HepG2 (cell line): ENCODE measurements at regions not wholly inside any gene's neighbourhood (a gene's known extent, or its start where the extent isn't known, plus 50 kb on each side); places are given as distances from the start of the nearest gene placed in this dataset.

Experiments used
- ATAC-seq: fragments of 200-7000 bp; cut with Tn5 transposase; 3 replicates; pipeline ENCODE4 v1.9.1; 2020; ENCODE audit warnings: mild to moderate bottlenecking, moderate library complexity
- BruUV-seq: library from RNA; stranded (reverse); fragments of 400-500 nt; replicated peaks from 2 replicates; lab custom pipeline; 2021; lab: Mats Ljungman, UMichigan
- CTCF ChIA-PET: fragments of 300-600 bp; formaldehyde crosslinking; extraction: SDS; loops from one replicate; lab custom pipeline; 2021; ENCODE audit warnings: low total read pairs, inconsistent platforms, low intra/inter-chr PET ratio; lab: Yijun Ruan, JAX
- POLR2A ChIA-PET: fragments of 350-600 bp; sonication (Branson Sonifier 250); formaldehyde crosslinking; loops from one replicate; lab custom pipeline; 2020; ENCODE audit warnings: antibody characterized with exemption, inconsistent platforms; lab: Yijun Ruan, JAX
- DNase-seq: peaks from one replicate; pipeline ENCODE4 v3.0.0-alpha.2; 2015; ENCODE audit warnings: low spot score
- FAIRE-seq: peaks from 3 replicates; lab custom pipeline; 2011; peaks lifted over from hg19 to GRCh38; lab: Jason Lieb, UNC
- H2AFZ ChIP-seq: one replicate; pipeline ENCODE4 v1.6.1; 2011; ENCODE audit warnings: low read length, inconsistent platforms
- H3K27ac ChIP-seq: fragments of 300-600 bp; 3 replicates; pipeline ENCODE4 v1.8.0; 2011; ENCODE audit warnings: mixed run types, mild to moderate bottlenecking, mixed read lengths, low read length, inconsistent platforms; ENCODE audit not compliant: insufficient read depth; ENCODE audit errors: extremely low read length
- H3K27me3 ChIP-seq, 2 experiments: fragments of 200-600 bp in 1 of 2; 2 replicates in 1 of 2; 3 replicates in 1 of 2; pipeline versions ENCODE4 v1.6.0 to v1.8.0; 2011; ENCODE audit warnings: low read length in 2 of 2, mild to moderate bottlenecking in 2 of 2, moderate library complexity in 2 of 2, inconsistent platforms in 1 of 2; ENCODE audit not compliant: insufficient read depth in 2 of 2, control insufficient read depth in 1 of 2
- H3K36me3 ChIP-seq, 2 experiments: fragments of 200-600 bp in 1 of 2; replicated peaks in 1 of 2; 2 replicates in 1 of 2; 3 replicates in 1 of 2; pipeline versions ENCODE4 v1.5.1 to v1.8.0; 2011; ENCODE audit warnings: low read length in 2 of 2, inconsistent platforms in 1 of 2; ENCODE audit not compliant: insufficient read depth in 2 of 2, control insufficient read depth in 1 of 2
- H3K4me1 ChIP-seq: 2 replicates; pipeline ENCODE4 v1.5.1; 2012; ENCODE audit warnings: low read length, inconsistent platforms; ENCODE audit not compliant: insufficient read depth
- H3K4me2 ChIP-seq: 2 replicates; pipeline ENCODE4 v1.6.0; 2011; ENCODE audit warnings: low read depth, low read length, inconsistent platforms
- H3K4me3 ChIP-seq, 3 experiments: fragments of 200-600 bp in 1 of 3; sonication (generic), shearing (Covaris generic) in 1 of 3; replicated peaks in 1 of 3; 2 replicates each; pipeline ENCODE4 v1.5.1; 2011 to 2016; ENCODE audit warnings: low read length in 3 of 3, inconsistent platforms in 2 of 3, low read depth in 2 of 3, mild to moderate bottlenecking in 2 of 3, control low read depth in 1 of 3, mixed read lengths in 1 of 3; ENCODE audit not compliant: insufficient read depth in 1 of 3
- H3K79me2 ChIP-seq: one replicate; pipeline ENCODE4 v1.6.1; 2011; ENCODE audit warnings: low read length, inconsistent platforms; ENCODE audit not compliant: insufficient read depth
- H3K9ac ChIP-seq: 2 replicates; pipeline ENCODE4 v1.6.0; 2011; ENCODE audit warnings: mild to moderate bottlenecking, low read depth, low read length, inconsistent platforms; ENCODE audit not compliant: insufficient read depth
- H3K9me3 ChIP-seq: 2 replicates; pipeline ENCODE4 v1.5.1; 2012; ENCODE audit warnings: mild to moderate bottlenecking, low read length
- H4K20me1 ChIP-seq: 2 replicates; pipeline ENCODE4 v1.6.0; 2011; ENCODE audit warnings: inconsistent platforms, mild to moderate bottlenecking, low read length, moderate library complexity; ENCODE audit not compliant: insufficient read depth
- HNRNPK ChIP-seq: fragments of 200-400 bp; formaldehyde crosslinking; IDR thresholded peaks from 2 replicates; pipeline ENCODE4 v1.6.1; 2018; ENCODE audit warnings: low read length, low read depth, moderate library complexity, mild to moderate bottlenecking; ENCODE audit not compliant: poor library complexity, severe bottlenecking
- PLRG1 ChIP-seq: fragments of 450-650 bp; conservative IDR thresholded peaks from 2 replicates; pipeline ENCODE4 v1.6.1; 2016
- ZNF720 ChIP-seq: sonication (generic); formaldehyde crosslinking; IDR thresholded peaks from 2 replicates; pipeline ENCODE4 v1.4.0; 2020; ENCODE audit warnings: missing genetic modification reagents
- ZNF788 ChIP-seq: sonication (generic); formaldehyde crosslinking; IDR thresholded peaks from 2 replicates; pipeline ENCODE4 v1.5.0; 2020; ENCODE audit warnings: mild to moderate bottlenecking, missing genetic modification reagents, borderline replicate concordance
- in situ Hi-C: cut with HindIII; loops from 2 replicates; pipeline ENCODE4 v1.10.0; 2017; ENCODE audit warnings: low pct_unique_long_range_greater_than_20kb; ENCODE audit not compliant: extremely low pct_ligation_motif_present
- intact Hi-C: fragments of 100-400 bp; cut with micrococcal nuclease; formaldehyde crosslinking; loops from one replicate; pipeline ENCODE4 v1.10.0; 2022; ENCODE audit not compliant: unreplicated experiment
- TF ChIP-seq, protein P1 (sequence below): sonication (generic); formaldehyde crosslinking; IDR thresholded peaks from 2 replicates; pipeline ENCODE4 v1.4.0; 2020; ENCODE audit warnings: missing genetic modification reagents

GRCh38 chr14:29421156-29421728 lies 506.4 kb downstream of the PRKD1 start:
- H2AFZ ChIP-seq, result no peak overlapping the region
- no peaks in the 10 kb centered on the region for H3K36me3 ChIP-seq
- peak; percentile 53; the same call in 2 of the 3 replicates for ATAC-seq
- DNase-seq, result no peak
- ChIA-PET POLR2A (no interaction called here), CTCF (no interaction called here)
- in situ Hi-C loops, result no loop called here
- peaks cover 79% of the 10 kb centered on the region for H3K9me3 ChIP-seq
- no peak for FAIRE-seq
- H3K9ac ChIP-seq, result no peak overlapping the region
- H3K27me3 ChIP-seq, result no peaks in the 10 kb centered on the region
- no peaks in the 10 kb centered on the region for H3K4me1 ChIP-seq
- TF ChIP-seq ZNF720, result no peak
- TF ChIP-seq, protein P1, sequence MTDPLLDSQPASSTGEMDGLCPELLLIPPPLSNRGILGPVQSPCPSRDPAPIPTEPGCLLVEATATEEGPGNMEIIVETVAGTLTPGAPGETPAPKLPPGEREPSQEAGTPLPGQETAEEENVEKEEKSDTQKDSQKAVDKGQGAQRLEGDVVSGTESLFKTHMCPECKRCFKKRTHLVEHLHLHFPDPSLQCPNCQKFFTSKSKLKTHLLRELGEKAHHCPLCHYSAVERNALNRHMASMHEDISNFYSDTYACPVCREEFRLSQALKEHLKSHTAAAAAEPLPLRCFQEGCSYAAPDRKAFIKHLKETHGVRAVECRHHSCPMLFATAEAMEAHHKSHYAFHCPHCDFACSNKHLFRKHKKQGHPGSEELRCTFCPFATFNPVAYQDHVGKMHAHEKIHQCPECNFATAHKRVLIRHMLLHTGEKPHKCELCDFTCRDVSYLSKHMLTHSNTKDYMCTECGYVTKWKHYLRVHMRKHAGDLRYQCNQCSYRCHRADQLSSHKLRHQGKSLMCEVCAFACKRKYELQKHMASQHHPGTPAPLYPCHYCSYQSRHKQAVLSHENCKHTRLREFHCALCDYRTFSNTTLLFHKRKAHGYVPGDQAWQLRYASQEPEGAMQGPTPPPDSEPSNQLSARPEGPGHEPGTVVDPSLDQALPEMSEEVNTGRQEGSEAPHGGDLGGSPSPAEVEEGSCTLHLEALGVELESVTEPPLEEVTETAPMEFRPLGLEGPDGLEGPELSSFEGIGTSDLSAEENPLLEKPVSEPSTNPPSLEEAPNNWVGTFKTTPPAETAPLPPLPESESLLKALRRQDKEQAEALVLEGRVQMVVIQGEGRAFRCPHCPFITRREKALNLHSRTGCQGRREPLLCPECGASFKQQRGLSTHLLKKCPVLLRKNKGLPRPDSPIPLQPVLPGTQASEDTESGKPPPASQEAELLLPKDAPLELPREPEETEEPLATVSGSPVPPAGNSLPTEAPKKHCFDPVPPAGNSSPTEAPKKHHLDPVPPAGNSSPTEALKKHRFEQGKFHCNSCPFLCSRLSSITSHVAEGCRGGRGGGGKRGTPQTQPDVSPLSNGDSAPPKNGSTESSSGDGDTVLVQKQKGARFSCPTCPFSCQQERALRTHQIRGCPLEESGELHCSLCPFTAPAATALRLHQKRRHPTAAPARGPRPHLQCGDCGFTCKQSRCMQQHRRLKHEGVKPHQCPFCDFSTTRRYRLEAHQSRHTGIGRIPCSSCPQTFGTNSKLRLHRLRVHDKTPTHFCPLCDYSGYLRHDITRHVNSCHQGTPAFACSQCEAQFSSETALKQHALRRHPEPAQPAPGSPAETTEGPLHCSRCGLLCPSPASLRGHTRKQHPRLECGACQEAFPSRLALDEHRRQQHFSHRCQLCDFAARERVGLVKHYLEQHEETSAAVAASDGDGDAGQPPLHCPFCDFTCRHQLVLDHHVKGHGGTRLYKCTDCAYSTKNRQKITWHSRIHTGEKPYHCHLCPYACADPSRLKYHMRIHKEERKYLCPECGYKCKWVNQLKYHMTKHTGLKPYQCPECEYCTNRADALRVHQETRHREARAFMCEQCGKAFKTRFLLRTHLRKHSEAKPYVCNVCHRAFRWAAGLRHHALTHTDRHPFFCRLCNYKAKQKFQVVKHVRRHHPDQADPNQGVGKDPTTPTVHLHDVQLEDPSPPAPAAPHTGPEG, result no peak
- TF ChIP-seq PLRG1, result 0 out of 2 replicates have a peak, but pooled peaks have one; percentile 63
- no peak for TF ChIP-seq ZNF788 (CRISPR knock-in tag)
- TF ChIP-seq HNRNPK, result peak; percentile 94
- no peaks in the 10 kb centered on the region for H4K20me1 ChIP-seq
- no peak overlapping the region for H3K27ac ChIP-seq
- H3K4me3 ChIP-seq, result no peak overlapping the region
- BruUV-seq, result no TSS peak
- no peak overlapping the region for H3K4me2 ChIP-seq
- no peaks in the 10 kb centered on the region for H3K79me2 ChIP-seq
- intact Hi-C loops, result no loop called here
